ENCODE measurements at regions not wholly inside any gene's neighbourhood (a gene's known extent, or its start where the extent isn't known, plus 50 kb on each side); places are given as distances from the start of the nearest gene placed in this dataset.

DNA sequence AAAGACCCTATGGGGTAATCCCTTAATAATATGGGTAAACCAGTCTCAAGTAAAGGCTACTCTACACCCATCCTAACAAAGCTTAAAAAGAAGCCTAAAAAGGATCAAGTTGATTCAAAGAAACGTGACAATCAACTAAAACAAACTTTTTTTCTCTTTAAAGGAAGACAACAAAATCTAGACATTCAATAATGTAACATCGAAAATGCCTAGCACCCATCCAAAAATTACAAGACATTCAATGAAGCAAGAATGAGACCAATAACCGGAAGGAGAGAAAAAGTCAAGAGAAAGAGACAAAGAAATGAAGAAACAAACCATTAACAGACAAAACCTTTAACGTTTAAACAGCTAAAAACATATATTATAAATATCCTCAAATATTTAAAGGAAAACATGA lies 143.8 kb upstream of the VASH1 start:
- 79 to 90% (median 80%) methylated on average over 4 of the region's 4 CpGs for WGBS, 5 donors

DNA sequence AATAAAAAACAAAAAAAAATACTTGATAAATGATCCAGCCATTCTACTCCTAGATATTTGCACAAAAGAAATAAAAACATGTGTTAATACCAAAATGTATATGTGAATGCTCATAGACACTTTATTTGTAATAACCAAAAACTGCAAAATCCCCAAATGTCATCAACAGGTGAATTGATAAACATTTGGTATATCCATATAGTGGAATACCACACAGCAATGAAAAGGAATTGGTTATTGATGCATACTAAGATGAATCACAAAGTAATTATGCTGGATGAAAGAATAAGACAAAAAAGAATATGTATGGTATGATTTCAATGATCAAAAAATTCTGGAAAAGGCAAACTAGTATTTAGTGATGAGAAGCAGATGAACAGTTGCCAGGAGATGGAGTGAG lies 124.7 kb upstream of the VASH1 start:
- intact Hi-C loops (cut with DNase I; ENCODE audit: low total_unique reads): no loop called here
- no peak for DNase-seq

More for the DNA sequence above, 143.8 kb upstream of the VASH1 start:
- Histone ChIP-seq H3K36me3 (no peaks in the 10 kb centered on the region), H3K9me3 (peaks cover 0 to 46% (median 36%) of the 10 kb centered on the region in 8 donors), H3K27ac (no peak overlapping the region), H3K4me3 (no peak overlapping the region), H3K27me3 (replicated peaks in 1 of 7) (peaks cover 0 to 14% (median 0%) of the 10 kb centered on the region in 7 donors), H3K4me1 (no peaks in the 10 kb centered on the region)
- no peak for TF ChIP-seq POLR2AphosphoS5 (IDR thresholded peaks at IDR 0.05)
- TF ChIP-seq POLR2A (IDR thresholded peaks at IDR 0.05): no peak
- TF ChIP-seq, protein P1, sequence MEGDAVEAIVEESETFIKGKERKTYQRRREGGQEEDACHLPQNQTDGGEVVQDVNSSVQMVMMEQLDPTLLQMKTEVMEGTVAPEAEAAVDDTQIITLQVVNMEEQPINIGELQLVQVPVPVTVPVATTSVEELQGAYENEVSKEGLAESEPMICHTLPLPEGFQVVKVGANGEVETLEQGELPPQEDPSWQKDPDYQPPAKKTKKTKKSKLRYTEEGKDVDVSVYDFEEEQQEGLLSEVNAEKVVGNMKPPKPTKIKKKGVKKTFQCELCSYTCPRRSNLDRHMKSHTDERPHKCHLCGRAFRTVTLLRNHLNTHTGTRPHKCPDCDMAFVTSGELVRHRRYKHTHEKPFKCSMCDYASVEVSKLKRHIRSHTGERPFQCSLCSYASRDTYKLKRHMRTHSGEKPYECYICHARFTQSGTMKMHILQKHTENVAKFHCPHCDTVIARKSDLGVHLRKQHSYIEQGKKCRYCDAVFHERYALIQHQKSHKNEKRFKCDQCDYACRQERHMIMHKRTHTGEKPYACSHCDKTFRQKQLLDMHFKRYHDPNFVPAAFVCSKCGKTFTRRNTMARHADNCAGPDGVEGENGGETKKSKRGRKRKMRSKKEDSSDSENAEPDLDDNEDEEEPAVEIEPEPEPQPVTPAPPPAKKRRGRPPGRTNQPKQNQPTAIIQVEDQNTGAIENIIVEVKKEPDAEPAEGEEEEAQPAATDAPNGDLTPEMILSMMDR (IDR thresholded peaks at IDR 0.05 in 8 of 11, conservative IDR thresholded peaks at IDR 0.05 in 3 of 11): no peak
- DNase-seq: no peak
- intact Hi-C loops (cut with DNase I; ENCODE audit: low total_unique reads): no loop called here

GRCh38 chr14:76638841-76639240 lies 122.4 kb upstream of the VASH1 start:
- H3K27ac ChIP-seq: no peak overlapping the region
- intact Hi-C loops (cut with DNase I; ENCODE audit: low total_unique reads): no loop called here
- no peaks in the 10 kb centered on the region for H3K36me3 ChIP-seq
- no peaks in the 10 kb centered on the region for H3K4me1 ChIP-seq
- peaks cover 0 to 7% (median 0%) of the 10 kb centered on the region in 8 donors for H3K9me3 ChIP-seq
- TF ChIP-seq, protein P1 (IDR thresholded peaks at IDR 0.05 in 8 of 11, conservative IDR thresholded peaks at IDR 0.05 in 3 of 11): no peak
- TF ChIP-seq POLR2A (IDR thresholded peaks at IDR 0.05) (no peak), POLR2AphosphoS5 (IDR thresholded peaks at IDR 0.05) (no peak)
- H3K4me3 ChIP-seq: no peak overlapping the region
- peaks cover 0 to 33% (median 0%) of the 10 kb centered on the region in 7 donors for H3K27me3 ChIP-seq (replicated peaks in 1 of 7)
- 92 to 96% (median 95%) methylated on average over 3 of the region's 3 CpGs for WGBS, 5 donors
- no peak for DNase-seq

More for the DNA sequence above, 124.7 kb upstream of the VASH1 start:
- Histone ChIP-seq H3K36me3 (no peaks in the 10 kb centered on the region), H3K4me3 (no peak overlapping the region), H3K27ac (no peak overlapping the region), H3K27me3 (replicated peaks in 1 of 7) (peaks cover 0 to 18% (median 0%) of the 10 kb centered on the region in 7 donors), H3K9me3 (peaks cover 0 to 7% (median 0%) of the 10 kb centered on the region in 8 donors), H3K4me1 (no peaks in the 10 kb centered on the region)
- TF ChIP-seq POLR2A (IDR thresholded peaks at IDR 0.05) (no peak), POLR2AphosphoS5 (IDR thresholded peaks at IDR 0.05) (no peak)
- TF ChIP-seq, protein P1 (IDR thresholded peaks at IDR 0.05 in 8 of 11, conservative IDR thresholded peaks at IDR 0.05 in 3 of 11): no peak

DNA sequence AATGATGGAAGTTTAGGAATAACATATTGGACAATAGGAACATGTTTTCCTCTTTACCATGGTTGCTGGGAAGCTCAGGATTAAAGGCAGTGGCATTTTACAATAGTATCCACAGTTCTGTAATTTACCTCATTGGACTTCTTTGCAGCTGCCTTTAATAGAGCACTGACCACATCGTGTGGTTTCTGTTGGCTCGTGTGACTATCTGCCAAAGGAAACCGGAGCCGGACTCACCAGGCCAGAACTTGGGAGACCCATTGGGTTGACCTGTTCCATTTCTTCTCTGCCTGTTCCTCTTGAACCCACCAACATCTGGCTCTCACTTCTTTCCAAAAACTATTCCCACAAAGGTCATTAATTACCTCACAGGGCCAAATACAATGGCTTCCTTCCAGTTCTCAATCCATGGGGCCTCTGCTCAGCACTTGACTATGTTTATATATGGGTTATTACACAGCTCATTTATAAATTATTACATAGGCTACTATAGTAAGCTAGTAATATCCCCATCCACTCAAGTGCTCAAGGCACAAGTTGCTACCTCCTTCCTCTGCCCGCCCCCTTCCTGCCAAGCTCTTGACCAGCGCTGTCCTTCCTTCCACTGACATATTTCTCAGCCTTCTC lies 121.5 kb upstream of the VASH1 start:
- Histone ChIP-seq H3K4me3 (no peak overlapping the region), H3K27me3 (replicated peaks in 1 of 7) (peaks cover 0 to 42% (median 0%) of the 10 kb centered on the region in 7 donors), H3K27ac (no peak overlapping the region), H3K4me1 (no peaks in the 10 kb centered on the region), H3K9me3 (peaks cover 0 to 7% (median 0%) of the 10 kb centered on the region in 8 donors), H3K36me3 (no peaks in the 10 kb centered on the region)
- intact Hi-C loops (cut with DNase I; ENCODE audit: low total_unique reads): loop anchor here (10.0 kb wide), 2 partner anchors 135 to 585 kb away; no protein-coding TSS in a partner anchor
- WGBS, 5 donors: 60 to 83% (median 71%) methylated on average over 5 of the region's 6 CpGs
- DNase-seq: no peak
- TF ChIP-seq, protein P1 (IDR thresholded peaks at IDR 0.05 in 8 of 11, conservative IDR thresholded peaks at IDR 0.05 in 3 of 11): no peak
- TF ChIP-seq POLR2AphosphoS5 (IDR thresholded peaks at IDR 0.05): no peak
